Esophagus squamous epithelium (tissue), 5 donors: ENCODE measurements at regions not wholly inside any gene's neighbourhood (a gene's known extent, or its start where the extent isn't known, plus 50 kb on each side); places are given as distances from the start of the nearest gene placed in this dataset.

Experiments used
- DNase-seq: peaks from one replicate; lab custom pipeline; 2025; lab: John Stamatoyannopoulos, UW
- H3K27ac ChIP-seq, 4 donors: fragments of 200-600 bp; sonication (generic); one replicate each; pipeline ENCODE4 v1.5.1; 2016 to 2019; ENCODE audit warnings: mild to moderate bottlenecking in 1 of 4
- H3K27me3 ChIP-seq, 4 donors: fragments of 200-600 bp; sonication (generic); 1 replicate in 3 of 4; 2 replicates in 1 of 4; pipeline versions ENCODE4 v1.5.1 to v1.6.0; 2017 to 2021; ENCODE audit warnings: antibody characterized with exemption in 1 of 4
- H3K36me3 ChIP-seq, 3 donors: fragments of 200-600 bp; sonication (generic); one replicate each; pipeline ENCODE4 v1.5.1; 2016 to 2019
- H3K4me1 ChIP-seq, 3 donors: fragments of 200-600 bp; sonication (generic); one replicate each; pipeline ENCODE4 v1.5.1; 2017 to 2019
- H3K4me3 ChIP-seq, 4 donors: fragments of 200-600 bp; sonication (generic); 1 replicate in 3 of 4; 2 replicates in 1 of 4; pipeline ENCODE4 v1.5.1; 2016 to 2019; ENCODE audit warnings: mild to moderate bottlenecking in 2 of 4, moderate library complexity in 1 of 4
- H3K9me3 ChIP-seq, 3 donors: fragments of 200-600 bp; sonication (generic); one replicate each; pipeline ENCODE4 v1.5.1; 2016 to 2019
- CTCF ChIP-seq, 6 experiments: fragments of 450-650 bp in 4 of 6; fragments of 200-600 bp in 2 of 6; sonication (generic) in 2 of 6; IDR thresholded peaks; one replicate each; pipeline ENCODE4 v1.5.1; 2016 to 2019; ENCODE audit warnings: antibody characterized with exemption in 6 of 6, mild to moderate bottlenecking in 4 of 6, moderate library complexity in 4 of 6
- POLR2A ChIP-seq, 4 donors: fragments of 450-650 bp; IDR thresholded peaks; one replicate each; pipeline ENCODE4 v1.6.1; 2017; ENCODE audit warnings: antibody characterized with exemption in 4 of 4, mild to moderate bottlenecking in 4 of 4, moderate library complexity in 3 of 4
- WGBS, 2 donors: methylation state at CpG; one replicate each; pipeline ENCODE4 v1.1.5; 2018; 5-methylcytosine and 5-hydroxymethylcytosine counted together
- intact Hi-C: fragments of 100-400 bp; cut with DNase I; formaldehyde crosslinking; loops from one replicate; pipeline ENCODE4 v1.15.0; 2022
- donor health status: DM: yes; HTN: yes; CAD: no.

GRCh38 chr14:104442631-104443390, 136.8 kb upstream of the C14orf180 start:
- H3K27ac ChIP-seq: no peak overlapping the region
- H3K4me3 ChIP-seq: no peak overlapping the region
- no peaks in the 10 kb centered on the region for H3K36me3 ChIP-seq
- H3K4me1 ChIP-seq: no peaks in the 10 kb centered on the region
- WGBS, 2 donors: 63% methylated on average over 5 of the region's 14 CpGs
- no peak for DNase-seq
- peaks cover 0 to 1% (median 0%) of the 10 kb centered on the region in 3 donors for H3K9me3 ChIP-seq
- no peak for TF ChIP-seq POLR2A (IDR thresholded peaks at IDR 0.05)
- no peak for TF ChIP-seq CTCF (IDR thresholded peaks at IDR 0.05)
- intact Hi-C loops: no loop called here
- peaks cover 0 to 23% (median 0%) of the 10 kb centered on the region in 4 donors for H3K27me3 ChIP-seq

- intact Hi-C loops: no loop called here
- peaks cover 0 to 30% (median 0%) of the 10 kb centered on the region in 4 donors for H3K27me3 ChIP-seq
- DNase-seq: no peak
These were observed 136.0 kb upstream of the C14orf180 start for GRCh38 chr14:104443391-104444158.

GRCh38 chr14:104444159-104445030, 135.2 kb upstream of the C14orf180 start:
- DNase-seq: no peak
- no peak for TF ChIP-seq POLR2A (IDR thresholded peaks at IDR 0.05)
- no peak for TF ChIP-seq CTCF (IDR thresholded peaks at IDR 0.05)
- intact Hi-C loops: no loop called here
- H3K9me3 ChIP-seq: peaks cover 0 to 13% (median 6%) of the 10 kb centered on the region in 3 donors
- WGBS, 2 donors: 77 to 78% methylated on average over 9 of the region's 10 CpGs
- H3K36me3 ChIP-seq: no peaks in the 10 kb centered on the region
- H3K4me3 ChIP-seq: no peak overlapping the region
- H3K27me3 ChIP-seq: peaks cover 0 to 30% (median 0%) of the 10 kb centered on the region in 4 donors
- H3K4me1 ChIP-seq: no peaks in the 10 kb centered on the region
- no peak overlapping the region for H3K27ac ChIP-seq

More at GRCh38 chr14:104443391-104444158, 136.0 kb upstream of the C14orf180 start:
- Histone ChIP-seq H3K4me1 (no peaks in the 10 kb centered on the region), H3K4me3 (no peak overlapping the region), H3K27ac (no peak overlapping the region), H3K36me3 (no peaks in the 10 kb centered on the region), H3K9me3 (peaks cover 0 to 7% (median 0%) of the 10 kb centered on the region in 3 donors)
- WGBS, 2 donors: 46 to 54% methylated on average over 8 to 9 of the region's 13 CpGs
- TF ChIP-seq CTCF (IDR thresholded peaks at IDR 0.05) (no peak), POLR2A (IDR thresholded peaks at IDR 0.05) (no peak)

DNA sequence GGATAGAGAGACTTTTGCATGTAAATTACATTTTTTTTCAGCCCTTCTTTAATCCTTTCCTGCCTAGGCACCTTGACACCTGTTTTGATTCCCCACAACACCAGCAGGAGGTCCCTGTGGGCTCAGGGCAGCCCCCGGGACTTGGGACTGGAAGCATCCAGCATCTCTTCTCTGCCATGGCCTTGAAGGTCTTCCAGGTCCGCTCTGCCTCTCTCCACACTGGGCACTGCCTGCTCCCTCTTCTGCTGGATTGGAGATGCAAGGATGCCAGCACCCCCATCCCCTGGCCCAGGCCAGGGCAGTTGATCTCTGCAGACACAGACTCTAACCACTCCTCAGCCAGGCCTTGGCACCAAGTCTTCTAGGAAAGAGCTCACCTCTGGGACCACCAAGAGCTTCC, 134.5 kb upstream of the C14orf180 start:
- intact Hi-C loops: no loop called here
- TF ChIP-seq CTCF (IDR thresholded peaks at IDR 0.05) (no peak), POLR2A (IDR thresholded peaks at IDR 0.05) (no peak)
- DNase-seq: no peak
- no peaks in the 10 kb centered on the region for H3K36me3 ChIP-seq
- 84 to 95% methylated on average over 2 of the region's 2 CpGs for WGBS, 2 donors
- H3K4me1 ChIP-seq: no peaks in the 10 kb centered on the region
- H3K27ac ChIP-seq: no peak overlapping the region
- peaks cover 0 to 13% (median 7%) of the 10 kb centered on the region in 3 donors for H3K9me3 ChIP-seq
- no peak overlapping the region for H3K4me3 ChIP-seq
- H3K27me3 ChIP-seq: peaks cover 0 to 33% (median 0%) of the 10 kb centered on the region in 4 donors
